ENCODE measurements at regions not wholly inside any gene's neighbourhood (a gene's known extent, or its start where the extent isn't known, plus 50 kb on each side); places are given as distances from the start of the nearest gene placed in this dataset.

GRCh38 chr1:223016381-223016780 is 126.7 kb downstream of the TLR5 start:
- DNase-seq (ENCODE audit: low read depth): no peak
- no peak overlapping the region for H3K4me3 ChIP-seq (ENCODE audit: control insufficient read depth, low read depth, low read length)
- TF ChIP-seq, protein P1, sequence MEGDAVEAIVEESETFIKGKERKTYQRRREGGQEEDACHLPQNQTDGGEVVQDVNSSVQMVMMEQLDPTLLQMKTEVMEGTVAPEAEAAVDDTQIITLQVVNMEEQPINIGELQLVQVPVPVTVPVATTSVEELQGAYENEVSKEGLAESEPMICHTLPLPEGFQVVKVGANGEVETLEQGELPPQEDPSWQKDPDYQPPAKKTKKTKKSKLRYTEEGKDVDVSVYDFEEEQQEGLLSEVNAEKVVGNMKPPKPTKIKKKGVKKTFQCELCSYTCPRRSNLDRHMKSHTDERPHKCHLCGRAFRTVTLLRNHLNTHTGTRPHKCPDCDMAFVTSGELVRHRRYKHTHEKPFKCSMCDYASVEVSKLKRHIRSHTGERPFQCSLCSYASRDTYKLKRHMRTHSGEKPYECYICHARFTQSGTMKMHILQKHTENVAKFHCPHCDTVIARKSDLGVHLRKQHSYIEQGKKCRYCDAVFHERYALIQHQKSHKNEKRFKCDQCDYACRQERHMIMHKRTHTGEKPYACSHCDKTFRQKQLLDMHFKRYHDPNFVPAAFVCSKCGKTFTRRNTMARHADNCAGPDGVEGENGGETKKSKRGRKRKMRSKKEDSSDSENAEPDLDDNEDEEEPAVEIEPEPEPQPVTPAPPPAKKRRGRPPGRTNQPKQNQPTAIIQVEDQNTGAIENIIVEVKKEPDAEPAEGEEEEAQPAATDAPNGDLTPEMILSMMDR (IDR thresholded peaks at IDR 0.05; ENCODE audit: control insufficient read depth, insufficient read depth, low read depth, low read length, missing control alignments): no peak

DNA sequence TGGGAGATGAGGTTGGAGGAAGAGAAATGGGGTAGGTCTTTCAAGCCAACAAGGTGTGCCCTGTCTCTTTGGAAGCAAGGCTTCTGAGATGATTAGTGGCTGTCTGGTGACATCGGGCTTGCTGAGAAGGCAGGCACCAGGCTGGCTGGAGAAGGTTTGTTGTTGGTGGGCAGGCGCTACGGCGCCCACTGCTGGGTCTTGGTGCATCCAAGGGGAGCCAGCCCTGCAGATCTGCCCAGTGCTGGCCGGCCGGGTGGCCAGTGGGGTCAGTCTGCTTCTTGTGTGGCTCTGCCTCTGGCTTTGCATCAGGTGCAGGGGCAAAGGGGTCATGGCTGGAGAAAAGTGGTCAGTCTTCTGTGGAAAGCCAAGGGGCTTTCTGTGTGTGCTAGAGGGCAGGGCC is 126.2 kb downstream of the TLR5 start:
- DNase-seq (ENCODE audit: low read depth): no peak
- H3K4me3 ChIP-seq (ENCODE audit: control insufficient read depth, low read depth, low read length): no peak overlapping the region
- TF ChIP-seq, protein P1 (IDR thresholded peaks at IDR 0.05; ENCODE audit: control insufficient read depth, insufficient read depth, low read depth, low read length, missing control alignments): no peak

- DNase-seq (ENCODE audit: low read depth): no peak
- TF ChIP-seq, protein P1 (IDR thresholded peaks at IDR 0.05; ENCODE audit: control insufficient read depth, insufficient read depth, low read depth, low read length, missing control alignments): no peak
- no peak overlapping the region for H3K4me3 ChIP-seq (ENCODE audit: control insufficient read depth, low read depth, low read length)
Measured at GRCh38 chr1:223017291-223017690, 125.8 kb downstream of the TLR5 start.

GRCh38 chr1:223018534-223018933 is 124.5 kb downstream of the TLR5 start:
- no peak overlapping the region for H3K4me3 ChIP-seq (ENCODE audit: control insufficient read depth, low read depth, low read length)
- DNase-seq (ENCODE audit: low read depth): no peak
- TF ChIP-seq, protein P1 (IDR thresholded peaks at IDR 0.05; ENCODE audit: control insufficient read depth, insufficient read depth, low read depth, low read length, missing control alignments): no peak

- no peak for DNase-seq (ENCODE audit: low read depth)
- H3K4me3 ChIP-seq (ENCODE audit: control insufficient read depth, low read depth, low read length): no peak overlapping the region
- TF ChIP-seq, protein P1 (IDR thresholded peaks at IDR 0.05; ENCODE audit: control insufficient read depth, insufficient read depth, low read depth, low read length, missing control alignments): no peak
Measured at GRCh38 chr1:223019256-223019655, 123.8 kb downstream of the TLR5 start.

DNA sequence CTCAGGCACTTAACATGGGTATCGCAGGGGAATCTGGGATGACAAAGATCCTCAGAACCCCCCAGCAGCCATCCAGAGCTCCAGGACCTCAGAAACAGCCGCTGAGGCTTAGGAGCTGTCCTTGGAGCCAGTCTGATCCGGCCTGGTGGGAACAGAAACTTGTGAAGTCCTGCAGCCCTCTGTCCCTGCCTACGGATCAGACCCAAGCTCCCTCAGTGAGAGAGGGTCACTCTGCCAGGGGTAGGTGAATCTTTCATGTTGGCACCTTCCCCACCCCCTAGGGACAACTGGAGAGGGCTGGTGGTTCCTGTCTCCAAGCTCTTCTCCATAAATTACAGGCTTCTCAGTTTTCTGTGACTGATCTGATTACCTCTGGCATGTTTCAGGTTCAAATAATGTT is 122.3 kb downstream of the TLR5 start:
- TF ChIP-seq, protein P1 (IDR thresholded peaks at IDR 0.05; ENCODE audit: control insufficient read depth, insufficient read depth, low read depth, low read length, missing control alignments): no peak
- no peak for DNase-seq (ENCODE audit: low read depth)
- H3K4me3 ChIP-seq (ENCODE audit: control insufficient read depth, low read depth, low read length): no peak overlapping the region
